ENCODE measurements at regions not wholly inside any gene's neighbourhood (a gene's known extent, or its start where the extent isn't known, plus 50 kb on each side); places are given as distances from the start of the nearest gene placed in this dataset.

DNA sequence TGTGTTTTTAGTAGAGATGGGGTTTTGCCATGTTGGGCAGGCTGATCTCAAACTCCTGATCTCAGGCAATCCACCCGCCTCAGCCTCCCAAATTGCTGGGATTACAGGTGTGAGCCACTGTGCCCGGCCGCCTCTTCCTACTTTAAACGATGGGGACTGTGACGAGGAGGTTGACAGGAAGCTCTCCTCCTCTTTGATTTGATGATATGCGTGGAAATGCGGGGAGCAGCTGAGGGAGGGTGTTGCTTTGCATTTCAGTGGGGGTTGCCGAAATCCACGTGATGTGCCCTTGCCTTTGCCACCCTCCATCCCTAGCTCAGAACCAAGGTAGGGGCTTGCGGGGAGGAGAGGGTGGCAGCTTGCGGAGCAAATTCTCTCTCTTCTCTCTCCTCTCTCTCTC is 189.6 kb downstream of the AACS start:
- TF ChIP-seq POLR2AphosphoS5 (IDR thresholded peaks at IDR 0.05) = no peak
- no peak for TF ChIP-seq POLR2A (IDR thresholded peaks at IDR 0.05)

Data from prostate gland (tissue), 1 donor.